H1 (cell line): ENCODE measurements at regions not wholly inside any gene's neighbourhood (a gene's known extent, or its start where the extent isn't known, plus 50 kb on each side); places are given as distances from the start of the nearest gene placed in this dataset.

Experiments used
- CTCF ChIA-PET: fragments of 300-600 bp; sonication (Branson Sonifier 250); formaldehyde crosslinking; loops from one replicate; lab custom pipeline; 2021; ENCODE audit not compliant: partially characterized antibody; lab: Charles Lee
- POLR2A ChIA-PET: fragments of 300-600 bp; sonication (Branson Sonifier 250); formaldehyde crosslinking; loops from one replicate; lab custom pipeline; 2021; ENCODE audit warnings: inconsistent platforms; ENCODE audit not compliant: partially characterized antibody; lab: Charles Lee
- DNase-seq, 2 experiments: peaks; one replicate each; pipeline versions ENCODE4 v3.0.0 to v3.0.0-alpha.2; 2010 to 2022; ENCODE audit warnings: low spot score in 2 of 2, low read depth in 1 of 2, mixed read lengths in 1 of 2
- FAIRE-seq: peaks from 2 replicates; lab custom pipeline; 2011; peaks lifted over from hg19 to GRCh38; lab: Jason Lieb, UNC
- H2AFZ ChIP-seq: 2 replicates; pipeline ENCODE4 v1.8.1; 2012; ENCODE audit warnings: low read length, inconsistent platforms
- H2AK5ac ChIP-seq: 2 replicates; pipeline ENCODE4 v1.6.1; 2013; ENCODE audit warnings: low read depth, low read length
- H2BK120ac ChIP-seq: replicated peaks from 2 replicates; pipeline ENCODE3; 2013; ENCODE audit warnings: low read depth, low read length, inconsistent platforms
- H2BK12ac ChIP-seq: 2 replicates; pipeline ENCODE4 v1.6.1; 2013; ENCODE audit warnings: low read depth, low read length
- H2BK15ac ChIP-seq: 2 replicates; pipeline ENCODE4 v1.6.1; 2013; ENCODE audit warnings: low read length
- H2BK20ac ChIP-seq: 2 replicates; pipeline ENCODE4 v1.6.1; 2013; ENCODE audit warnings: low read length
- H2BK5ac ChIP-seq: 2 replicates; pipeline ENCODE4 v1.6.1; 2013; ENCODE audit warnings: low read depth, low read length
- H3K14ac ChIP-seq: 2 replicates; pipeline ENCODE4 v1.6.1; 2013; ENCODE audit warnings: inconsistent platforms; ENCODE audit not compliant: insufficient read length
- H3K18ac ChIP-seq: 2 replicates; pipeline ENCODE4 v1.6.1; 2013; ENCODE audit warnings: low read length; ENCODE audit errors: extremely low read depth
- H3K23ac ChIP-seq: 2 replicates; pipeline ENCODE4 v1.6.1; 2013; ENCODE audit warnings: inconsistent platforms; ENCODE audit not compliant: insufficient read length
- H3K23me2 ChIP-seq: 2 replicates; pipeline ENCODE4 v1.6.1; 2013; ENCODE audit warnings: low read depth, low read length
- H3K27ac ChIP-seq: 2 replicates; pipeline ENCODE4 v1.6.1; 2011; ENCODE audit warnings: low read depth, low read length, inconsistent platforms
- H3K27me3 ChIP-seq, 4 experiments: replicated peaks in 1 of 4; 1 replicate in 1 of 4; 2 replicates in 3 of 4; pipeline versions ENCODE4 v1.6.1 to v1.8.1; 2011 to 2013; ENCODE audit warnings: low read length in 3 of 4, mild to moderate bottlenecking in 3 of 4, inconsistent platforms in 2 of 4, mixed read lengths in 2 of 4, moderate library complexity in 1 of 4; ENCODE audit not compliant: control insufficient read depth in 3 of 4, insufficient read depth in 3 of 4; ENCODE audit errors: extremely low read depth in 1 of 4
- H3K36me3 ChIP-seq, 4 experiments: 2 replicates each; pipeline versions ENCODE4 v1.6.1 to v1.8.1; 2011 to 2013; ENCODE audit warnings: mild to moderate bottlenecking in 4 of 4, low read length in 3 of 4, moderate library complexity in 2 of 4, control low read depth in 1 of 4, inconsistent platforms in 1 of 4; ENCODE audit not compliant: insufficient read depth in 4 of 4, control insufficient read depth in 2 of 4
- H3K4ac ChIP-seq: replicated peaks from 2 replicates; pipeline ENCODE3; 2013; ENCODE audit warnings: low read length, low read depth, mixed read lengths, inconsistent platforms; ENCODE audit not compliant: insufficient read length
- H3K4me1 ChIP-seq, 4 experiments: replicated peaks in 1 of 4; 1 replicate in 1 of 4; 2 replicates in 3 of 4; pipeline versions ENCODE4 v1.6.1 to v1.8.1; 2011 to 2013; ENCODE audit warnings: low read length in 3 of 4, inconsistent platforms in 2 of 4, mixed read lengths in 1 of 4; ENCODE audit not compliant: insufficient read depth in 4 of 4, control insufficient read depth in 3 of 4
- H3K4me2 ChIP-seq, 2 experiments: 2 replicates each; pipeline versions ENCODE4 v1.6.1 to v1.8.1; 2011 to 2013; ENCODE audit warnings: low read depth in 2 of 2, low read length in 2 of 2, control low read depth in 1 of 2, inconsistent platforms in 1 of 2, mild to moderate bottlenecking in 1 of 2; ENCODE audit not compliant: insufficient read depth in 1 of 2
- H3K4me3 ChIP-seq, 4 experiments: fragments of 200-600, 300-600 bp in 1 of 4; sonication (generic), shearing (Covaris generic), sonication (Bioruptor Twin) in 1 of 4; 2 replicates each; pipeline versions ENCODE4 v1.5.1 to v1.8.1; 2011 to 2016; ENCODE audit warnings: low read length in 4 of 4, low read depth in 3 of 4, control low read depth in 2 of 4, inconsistent platforms in 2 of 4, mild to moderate bottlenecking in 2 of 4, mixed read lengths in 1 of 4, moderate library complexity in 1 of 4; ENCODE audit not compliant: insufficient read depth in 2 of 4; ENCODE audit errors: extremely low read depth in 1 of 4
- H3K56ac ChIP-seq: replicated peaks from 2 replicates; pipeline ENCODE3; 2013; ENCODE audit warnings: low read depth, mild to moderate bottlenecking, mixed read lengths, low read length, inconsistent platforms; ENCODE audit not compliant: insufficient read length
- H3K79me1 ChIP-seq: 2 replicates; pipeline ENCODE4 v1.6.1; 2013; ENCODE audit warnings: low read depth, low read length, control low read depth
- H3K79me2 ChIP-seq, 2 experiments: 2 replicates each; pipeline versions ENCODE4 v1.6.1 to v1.8.1; 2012 to 2013; ENCODE audit warnings: low read length in 2 of 2, mild to moderate bottlenecking in 2 of 2, inconsistent platforms in 1 of 2; ENCODE audit not compliant: insufficient read depth in 2 of 2, control insufficient read depth in 1 of 2
- H3K9ac ChIP-seq, 4 experiments: replicated peaks in 1 of 4; 1 replicate in 1 of 4; 2 replicates in 3 of 4; pipeline versions ENCODE4 v1.6.1 to v1.8.1; 2011 to 2013; ENCODE audit warnings: low read depth in 3 of 4, low read length in 3 of 4, control low read depth in 2 of 4, mild to moderate bottlenecking in 2 of 4, moderate library complexity in 2 of 4, inconsistent platforms in 1 of 4; ENCODE audit errors: extremely low read depth in 1 of 4
- H3K9me3 ChIP-seq, 2 experiments: 2 replicates each; pipeline versions ENCODE4 v1.6.1 to v1.8.1; 2012 to 2013; ENCODE audit warnings: mild to moderate bottlenecking in 2 of 2, moderate library complexity in 2 of 2, control low read depth in 1 of 2, inconsistent platforms in 1 of 2, low read depth in 1 of 2, low read length in 1 of 2, mixed read lengths in 1 of 2; ENCODE audit not compliant: insufficient read depth in 2 of 2
- H4K20me1 ChIP-seq, 2 experiments: replicated peaks in 1 of 2; 2 replicates each; pipeline versions ENCODE3 to v1.8.1; 2011 to 2013; ENCODE audit warnings: inconsistent platforms in 2 of 2, low read length in 2 of 2, mild to moderate bottlenecking in 1 of 2; ENCODE audit not compliant: insufficient read depth in 2 of 2, control insufficient read depth in 1 of 2
- H4K5ac ChIP-seq: 2 replicates; pipeline ENCODE4 v1.6.1; 2013; ENCODE audit warnings: low read length, low read depth, mixed read lengths, inconsistent platforms; ENCODE audit not compliant: insufficient read length
- H4K8ac ChIP-seq: 2 replicates; pipeline ENCODE4 v1.8.0; 2013; ENCODE audit warnings: mild to moderate bottlenecking, moderate library complexity, low read length, inconsistent platforms; ENCODE audit not compliant: insufficient read depth; ENCODE audit errors: extremely low read depth
- H4K91ac ChIP-seq: replicated peaks from 2 replicates; pipeline ENCODE3; 2013; ENCODE audit warnings: low read length, mixed read lengths, inconsistent platforms; ENCODE audit not compliant: insufficient read length
- KDM5A ChIP-seq: fragments of 200-600 bp; IDR thresholded peaks from 2 replicates; pipeline ENCODE4 v1.7.1; 2012; ENCODE audit warnings: mild to moderate bottlenecking, low read length, inconsistent platforms, mixed read lengths
- MAFK ChIP-seq: IDR thresholded peaks from 2 replicates; pipeline ENCODE4 v1.6.1; 2012; ENCODE audit warnings: low read depth, mild to moderate bottlenecking, improper control_type of control experiment, low read length
- WGBS, 2 experiments: shearing (Covaris generic) in 1 of 2; methylation state at CpG; one replicate each; pipeline versions ENCODE4 v1.1.6 to v1.1.7; 2013 to 2015; ENCODE audit warnings: low lambda C conversion rate in 2 of 2, mixed read lengths in 2 of 2, inconsistent platforms in 1 of 2, low coverage in 1 of 2, missing lambda C conversion rate in 1 of 2; ENCODE audit not compliant: insufficient replicate concordance in 2 of 2, insufficient coverage in 1 of 2, insufficient read length in 1 of 2; ENCODE audit errors: extremely low coverage in 1 of 2, missing lambda C conversion rate in 1 of 2; 5-methylcytosine and 5-hydroxymethylcytosine counted together

DNA sequence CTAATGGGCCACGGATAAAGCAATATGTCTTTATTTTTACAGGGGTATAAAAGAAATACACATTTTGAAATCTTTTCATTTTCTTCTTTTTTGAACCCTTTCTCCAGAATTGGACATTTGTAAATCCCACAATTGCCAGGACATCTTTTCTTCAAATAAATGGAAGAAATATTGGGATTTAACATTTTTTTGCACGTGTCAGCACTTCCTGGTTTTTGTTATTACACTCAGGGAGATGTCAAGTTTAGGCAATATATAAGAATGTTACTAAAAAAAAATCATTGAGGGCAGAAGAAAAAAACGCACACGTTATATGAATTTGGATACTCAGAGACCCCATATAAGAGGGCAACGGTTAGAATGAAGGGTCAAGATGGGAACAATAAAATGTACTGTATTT lies 78.3 kb upstream of the TMCO5A start:
- Histone ChIP-seq H2BK120ac (no peak overlapping the region), H3K9me3 (no peaks in the 10 kb centered on the region), H3K18ac (no peak overlapping the region), H4K5ac (no peak overlapping the region), H3K79me2 (no peaks in the 10 kb centered on the region), H4K91ac (no peak overlapping the region), H3K4me2 (no peak overlapping the region), H3K9ac (no peak overlapping the region), H3K27ac (no peak overlapping the region), H2BK15ac (no peak overlapping the region), H3K14ac (no peak overlapping the region), H4K20me1 (no peaks in the 10 kb centered on the region), H2AK5ac (no peak overlapping the region), H3K23me2 (no peaks in the 10 kb centered on the region), H3K4me1 (no peaks in the 10 kb centered on the region), H4K8ac (no peak overlapping the region), H2BK12ac (no peak overlapping the region), H3K36me3 (no peaks in the 10 kb centered on the region), H2BK20ac (no peak overlapping the region), H3K56ac (no peak overlapping the region), H3K4ac (no peak overlapping the region), H3K4me3 (no peak overlapping the region), H3K23ac (no peak overlapping the region), H2AFZ (no peak overlapping the region), H3K79me1 (no peaks in the 10 kb centered on the region), H2BK5ac (no peak overlapping the region), H3K27me3 (no peaks in the 10 kb centered on the region)
- CTCF ChIA-PET, result no interaction called here
- no peak for FAIRE-seq
- WGBS, 2 experiments, result 94% methylated on average over 5 of the region's 5 CpGs; no CpG with 5 or more reads in 1 of the 2 experiments
- TF ChIP-seq MAFK (peak; percentile 72; the same call in 1 of the 2 replicates), KDM5A (no peak)
- no peak for DNase-seq
- POLR2A ChIA-PET, result no interaction called here
